HG03280 (cell line): ENCODE measurements at regions not wholly inside any gene's neighbourhood (a gene's known extent, or its start where the extent isn't known, plus 50 kb on each side); places are given as distances from the start of the nearest gene placed in this dataset.
"Not testable (repeated sequence)": the region's sequence is repeated elsewhere in the genome, so short reads cannot be mapped to it uniquely, and the experiment has no call there.

Experiments
- ATAC-seq: cut with Tn5 transposase; IDR thresholded peaks from one replicate; pipeline ENCODE4 v1.9.1; 2021; ENCODE audit warnings: mild to moderate bottlenecking, moderate library complexity; ENCODE audit not compliant: unreplicated experiment

DNA sequence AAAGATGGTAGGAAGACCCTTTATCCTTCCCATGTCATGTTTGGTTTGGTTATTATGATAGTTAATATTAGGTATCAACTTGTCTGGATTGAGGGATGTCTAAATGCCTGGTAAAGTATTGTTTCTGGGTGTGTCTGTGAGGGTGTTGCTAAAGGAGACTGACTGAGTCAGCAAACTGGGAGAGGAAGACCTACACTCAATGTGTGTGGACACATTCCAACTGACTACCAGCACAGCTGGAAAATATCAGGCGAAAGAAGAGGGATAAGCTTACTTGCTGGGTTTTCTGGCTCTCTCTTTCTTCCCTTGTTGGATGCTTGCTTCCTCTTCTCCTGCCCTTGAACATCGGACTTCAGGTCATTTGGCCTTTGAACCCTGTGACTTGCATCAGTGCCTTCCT lies 1227.6 kb upstream of the EPHA6 start:
- ATAC-seq, result no peak

DNA sequence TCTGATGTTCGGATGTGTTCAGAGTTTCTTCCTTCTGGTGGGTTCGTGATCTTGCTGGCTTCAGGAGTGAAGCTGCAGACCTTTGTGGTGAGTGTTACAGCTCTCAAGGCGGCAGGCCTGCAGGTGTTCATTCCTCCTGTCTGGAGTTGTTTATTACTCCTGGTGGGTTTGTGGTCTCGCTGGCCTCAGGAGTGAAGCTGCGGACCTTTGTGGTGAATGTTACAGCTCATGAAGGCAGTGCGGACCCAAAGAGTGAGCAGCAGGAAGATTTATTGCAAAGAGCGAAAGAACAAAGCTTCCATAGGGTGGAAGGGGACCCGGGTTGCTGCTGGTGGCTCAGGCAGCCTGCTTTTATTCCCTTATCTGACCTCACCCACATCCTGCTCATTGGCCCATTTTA lies 1226.8 kb upstream of the EPHA6 start:
- ATAC-seq, result not testable (repeated sequence)

- ATAC-seq, result no peak
These were observed 1225.9 kb upstream of the EPHA6 start for GRCh38 chr3:95588473-95588872.

- no peak for ATAC-seq
These were observed 1218.8 kb upstream of the EPHA6 start for GRCh38 chr3:95595416-95596075.

- no peak for ATAC-seq
These were observed 1206.5 kb upstream of the EPHA6 start for GRCh38 chr3:95607926-95608325.

DNA sequence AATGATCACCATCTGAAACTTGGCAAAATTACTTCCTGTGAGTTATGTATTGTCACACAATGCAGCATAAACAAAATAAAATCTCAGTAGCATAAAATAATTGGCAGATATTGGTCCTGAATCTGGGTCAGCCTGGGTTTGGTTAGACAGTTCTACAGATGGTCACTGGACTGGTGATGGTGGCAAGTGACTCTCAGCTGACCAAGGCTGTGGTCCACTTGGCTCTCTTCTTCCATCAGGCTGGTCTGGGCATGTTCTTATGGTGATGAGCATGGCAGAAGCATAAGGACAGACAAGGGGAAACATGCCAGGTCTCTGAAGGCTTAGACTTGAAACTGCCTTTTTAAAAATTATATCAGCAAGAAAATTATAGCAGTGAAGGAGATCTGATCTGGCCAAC lies 1205.0 kb upstream of the EPHA6 start:
- ATAC-seq, result no peak

GRCh38 chr3:95612611-95613010 lies 1201.8 kb upstream of the EPHA6 start:
- no peak for ATAC-seq

DNA sequence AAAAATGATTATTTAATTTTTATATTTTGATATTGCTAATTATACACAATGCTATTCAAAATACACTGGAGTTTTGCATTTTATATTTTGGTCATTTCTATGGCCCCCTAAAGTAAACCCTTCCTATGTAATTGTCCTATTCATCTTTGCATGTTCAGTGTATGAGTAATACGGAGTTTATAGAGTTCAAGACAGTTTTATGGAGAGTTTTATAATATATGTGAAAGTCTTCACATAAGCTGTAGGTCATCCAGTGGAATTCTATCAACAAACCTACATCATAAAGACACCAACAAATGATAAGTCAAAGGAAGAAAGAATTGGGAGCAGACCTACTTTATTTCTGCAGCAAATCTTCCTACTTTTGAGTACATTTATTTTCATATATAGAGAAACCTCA lies 1200.4 kb upstream of the EPHA6 start:
- ATAC-seq, result no peak

- no peak for ATAC-seq
These were observed 1198.6 kb upstream of the EPHA6 start for GRCh38 chr3:95615592-95616310.

DNA sequence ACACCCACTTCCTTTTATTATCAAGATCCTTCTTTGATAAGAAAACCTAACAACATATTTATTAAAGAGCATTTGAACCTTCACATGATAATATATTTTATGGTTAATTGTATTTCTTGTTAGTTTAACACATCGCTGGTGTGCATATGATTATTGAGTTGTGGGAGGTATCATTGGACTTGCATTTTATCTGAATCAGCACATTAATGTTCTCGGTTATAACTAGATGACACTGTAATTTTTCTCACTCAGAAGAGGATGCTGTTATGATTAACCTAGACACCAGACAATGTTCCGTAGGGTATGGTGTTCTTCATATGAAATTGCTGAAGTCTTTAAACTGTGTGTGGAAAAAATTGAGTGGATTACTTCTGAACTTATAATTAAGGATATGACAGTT lies 1188.3 kb upstream of the EPHA6 start:
- ATAC-seq, result no peak

- no peak for ATAC-seq
These were observed 1187.1 kb upstream of the EPHA6 start for GRCh38 chr3:95627293-95627692.

- ATAC-seq, result no peak
These were observed 1186.7 kb upstream of the EPHA6 start for GRCh38 chr3:95627697-95628096.

GRCh38 chr3:95629802-95630201 lies 1184.6 kb upstream of the EPHA6 start:
- no peak for ATAC-seq

DNA sequence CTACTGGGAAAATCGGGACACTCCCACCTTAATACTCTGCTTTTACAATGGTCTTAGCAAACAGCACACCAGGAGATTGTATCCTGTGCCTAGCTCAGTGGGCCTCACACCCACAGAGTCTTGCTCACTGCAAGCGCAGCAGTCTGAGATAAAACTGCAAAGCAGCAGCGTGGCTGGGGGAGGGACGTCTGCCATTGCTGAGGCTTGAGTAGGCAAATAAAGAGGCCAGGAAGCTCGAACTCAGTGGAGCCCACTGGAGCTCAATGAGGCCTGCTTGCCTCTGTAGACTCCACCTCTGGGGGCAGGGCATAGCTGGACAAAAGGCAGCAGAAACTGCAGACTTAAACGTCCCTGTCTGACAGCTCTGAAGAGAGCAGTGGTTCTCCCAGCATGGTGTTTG lies 1169.1 kb upstream of the EPHA6 start:
- no peak for ATAC-seq

- no peak for ATAC-seq
These were observed 1159.6 kb upstream of the EPHA6 start for GRCh38 chr3:95654570-95655362.

GRCh38 chr3:95655363-95655986 lies 1158.9 kb upstream of the EPHA6 start:
- ATAC-seq, result no peak

DNA sequence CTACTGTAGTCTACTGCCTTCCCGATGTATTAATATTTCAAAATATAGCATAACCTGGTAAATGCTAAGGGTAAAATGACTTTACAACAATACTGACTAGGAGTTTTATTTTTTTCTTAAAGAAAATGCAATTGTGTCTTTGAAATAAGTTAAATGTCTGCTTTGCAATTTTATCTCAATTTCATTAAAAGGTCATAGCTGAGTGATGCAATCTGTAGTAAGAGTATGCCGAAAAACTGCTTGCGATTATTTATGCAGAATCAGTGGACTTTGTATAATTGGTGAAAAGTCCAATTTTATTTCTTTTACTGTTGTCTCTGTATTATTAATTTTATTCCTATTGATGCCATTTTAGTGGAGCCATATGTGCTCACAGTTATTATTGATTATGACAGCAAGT lies 1143.6 kb upstream of the EPHA6 start:
- ATAC-seq, result no peak

DNA sequence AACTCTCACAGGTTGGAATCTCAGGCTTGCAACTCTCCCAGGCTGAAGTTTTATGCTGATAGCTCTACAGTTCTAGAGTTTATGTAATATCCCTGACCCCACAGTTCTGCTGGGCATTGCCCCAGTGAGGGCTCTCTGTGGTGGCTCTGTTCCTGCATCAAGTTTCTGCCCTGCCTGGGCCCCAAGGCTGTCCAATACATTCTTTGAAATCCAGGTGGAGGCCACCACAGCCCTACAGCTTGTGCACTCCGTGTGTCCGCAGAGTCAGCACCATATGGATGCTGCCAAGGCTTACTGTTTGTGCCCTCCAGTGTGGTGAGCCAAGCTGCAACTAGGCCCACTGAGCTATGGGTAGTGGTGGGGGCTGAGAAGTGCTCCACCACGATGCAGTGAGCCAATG lies 1141.2 kb upstream of the EPHA6 start:
- no peak for ATAC-seq

- peak; percentile 84 for ATAC-seq
These were observed 1108.5 kb upstream of the EPHA6 start for GRCh38 chr3:95705786-95706418.

DNA sequence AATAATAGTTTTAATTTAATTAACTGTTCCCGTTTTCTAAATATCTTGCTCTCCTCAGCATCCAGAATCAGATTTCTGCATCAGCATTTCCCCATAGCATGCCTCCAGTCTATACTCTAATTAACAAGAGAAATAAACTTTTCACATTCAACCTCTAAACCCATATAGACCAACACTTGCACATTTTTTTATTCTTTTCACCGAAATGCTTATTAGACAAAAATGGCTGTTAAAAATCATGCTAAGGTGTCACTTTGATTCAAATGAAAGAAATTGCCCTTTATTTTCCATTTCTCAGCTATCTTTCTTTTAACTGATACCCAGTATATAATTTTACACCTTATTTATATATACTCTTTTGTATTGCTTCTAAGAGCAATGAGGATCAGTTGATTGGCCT lies 1107.1 kb upstream of the EPHA6 start:
- no peak for ATAC-seq

DNA sequence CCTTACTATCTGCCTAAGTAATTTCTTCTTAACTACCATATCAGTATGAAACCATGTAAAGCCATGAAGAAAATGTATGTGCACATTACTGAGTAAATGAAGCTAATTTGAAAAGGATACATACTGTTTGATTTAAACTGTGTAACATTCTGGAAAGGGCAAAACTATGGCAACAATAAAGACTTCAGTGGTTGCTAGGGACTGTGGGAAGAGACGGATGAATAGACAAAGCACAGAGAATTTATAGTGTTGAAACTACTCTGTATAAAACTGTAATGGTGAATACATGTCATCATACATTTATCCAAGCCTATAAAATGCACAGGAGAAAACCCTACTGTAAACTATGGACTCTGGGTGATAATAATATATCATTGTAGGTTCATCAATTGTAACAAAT lies 1103.7 kb upstream of the EPHA6 start:
- ATAC-seq, result no peak
